ENCODE measurements at regions not wholly inside any gene's neighbourhood (a gene's known extent, or its start where the extent isn't known, plus 50 kb on each side); places are given as distances from the start of the nearest gene placed in this dataset.

DNA sequence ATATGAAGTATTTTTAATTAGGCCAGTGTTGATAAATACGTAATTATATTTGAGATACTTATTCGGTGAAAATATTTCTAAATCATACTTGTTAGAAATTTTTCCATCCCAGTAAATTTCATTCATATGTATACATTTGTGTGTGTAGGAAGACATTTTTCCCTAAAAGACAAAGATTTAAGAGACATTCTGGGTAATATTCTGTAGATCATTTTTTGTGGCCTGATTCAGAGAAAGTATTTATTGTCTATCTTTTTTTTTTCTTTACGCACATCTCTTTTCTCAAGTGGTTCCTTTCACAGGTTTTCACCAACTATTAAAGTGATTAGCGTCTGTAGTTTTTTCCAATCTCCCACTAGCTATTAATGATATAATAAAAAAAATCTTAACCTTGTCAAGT lies 224.1 kb downstream of the MEF2C start:
- H3K4me3 ChIP-seq (ENCODE audit: low read depth, low read length, poor library complexity, severe bottlenecking), result no peak overlapping the region
- H3K27me3 ChIP-seq (ENCODE audit: insufficient read depth, low read length), result no peaks in the 10 kb centered on the region
- peaks cover 26% of the 10 kb centered on the region for H3K4me1 ChIP-seq (ENCODE audit: insufficient read depth, low read length, severe bottlenecking)
- H3K79me2 ChIP-seq (ENCODE audit: insufficient read depth, low read length), result no peaks in the 10 kb centered on the region
- H3K27ac ChIP-seq (ENCODE audit: low read depth, low read length, poor library complexity, severe bottlenecking), result no peak overlapping the region
- no peak overlapping the region for H2AFZ ChIP-seq (ENCODE audit: low read length)
- no peaks in the 10 kb centered on the region for H3K9me3 ChIP-seq (ENCODE audit: low read length)
- no peaks in the 10 kb centered on the region for H4K20me1 ChIP-seq (ENCODE audit: insufficient read depth, low read length)
- H3K9me2 ChIP-seq (ENCODE audit: low read depth, low read length), result no peaks in the 10 kb centered on the region
- no peak overlapping the region for H3K4me2 ChIP-seq (ENCODE audit: low read length)
- TF ChIP-seq EZH2 (IDR thresholded peaks at IDR 0.05; ENCODE audit: borderline replicate concordance, low read length) (no peak), CTCF (IDR thresholded peaks at IDR 0.05; ENCODE audit: low read length) (no peak)
- H3K36me3 ChIP-seq (ENCODE audit: insufficient read depth, low read length), result no peaks in the 10 kb centered on the region
- H3K9ac ChIP-seq (ENCODE audit: low read length), result no peak overlapping the region
- H3F3A ChIP-seq (ENCODE audit: insufficient read depth, low read length), result 0 out of 2 replicates have a peak, but pooled peaks cover 4% of the 10 kb centered on the region

- no peaks in the 10 kb centered on the region for H3K36me3 ChIP-seq (ENCODE audit: insufficient read depth, low read length)
- no peak overlapping the region for H2AFZ ChIP-seq (ENCODE audit: low read length)
- no peaks in the 10 kb centered on the region; the same call in 1 of the 2 replicates for H3K27me3 ChIP-seq (ENCODE audit: insufficient read depth, low read length)
- no peak overlapping the region for H3K4me2 ChIP-seq (ENCODE audit: low read length)
- no peaks in the 10 kb centered on the region for H3F3A ChIP-seq (ENCODE audit: insufficient read depth, low read length)
- H3K9me2 ChIP-seq (ENCODE audit: low read depth, low read length), result no peaks in the 10 kb centered on the region
- H3K9ac ChIP-seq (ENCODE audit: low read length), result no peak overlapping the region
- H4K20me1 ChIP-seq (ENCODE audit: insufficient read depth, low read length), result no peaks in the 10 kb centered on the region
- H3K27ac ChIP-seq (ENCODE audit: low read depth, low read length, poor library complexity, severe bottlenecking), result no peak overlapping the region
- H3K4me3 ChIP-seq (ENCODE audit: low read depth, low read length, poor library complexity, severe bottlenecking), result no peak overlapping the region
- no peak for TF ChIP-seq EZH2 (IDR thresholded peaks at IDR 0.05; ENCODE audit: borderline replicate concordance, low read length)
- no peak for TF ChIP-seq CTCF (IDR thresholded peaks at IDR 0.05; ENCODE audit: low read length)
- peaks cover 26% of the 10 kb centered on the region for H3K4me1 ChIP-seq (ENCODE audit: insufficient read depth, low read length, severe bottlenecking)
- H3K9me3 ChIP-seq (ENCODE audit: low read length), result no peaks in the 10 kb centered on the region
- no peaks in the 10 kb centered on the region for H3K79me2 ChIP-seq (ENCODE audit: insufficient read depth, low read length)
These were observed 224.8 kb downstream of the MEF2C start for GRCh38 chr5:88657906-88658775.

GRCh38 chr5:88657136-88657535 lies 225.8 kb downstream of the MEF2C start:
- no peaks in the 10 kb centered on the region for H3K36me3 ChIP-seq (ENCODE audit: insufficient read depth, low read length)
- H4K20me1 ChIP-seq (ENCODE audit: insufficient read depth, low read length), result no peaks in the 10 kb centered on the region
- no peak overlapping the region for H3K27ac ChIP-seq (ENCODE audit: low read depth, low read length, poor library complexity, severe bottlenecking)
- peaks cover 26% of the 10 kb centered on the region for H3K4me1 ChIP-seq (ENCODE audit: insufficient read depth, low read length, severe bottlenecking)
- H3K9ac ChIP-seq (ENCODE audit: low read length), result no peak overlapping the region
- no peak for TF ChIP-seq CTCF (IDR thresholded peaks at IDR 0.05; ENCODE audit: low read length)
- TF ChIP-seq EZH2 (IDR thresholded peaks at IDR 0.05; ENCODE audit: borderline replicate concordance, low read length), result no peak
- H3K4me2 ChIP-seq (ENCODE audit: low read length), result no peak overlapping the region
- no peaks in the 10 kb centered on the region for H3K9me3 ChIP-seq (ENCODE audit: low read length)
- H3K27me3 ChIP-seq (ENCODE audit: insufficient read depth, low read length), result no peaks in the 10 kb centered on the region; the same call in none of the 2 replicates
- no peaks in the 10 kb centered on the region for H3K9me2 ChIP-seq (ENCODE audit: low read depth, low read length)
- no peak overlapping the region for H3K4me3 ChIP-seq (ENCODE audit: low read depth, low read length, poor library complexity, severe bottlenecking)
- no peaks in the 10 kb centered on the region for H3F3A ChIP-seq (ENCODE audit: insufficient read depth, low read length)
- H3K79me2 ChIP-seq (ENCODE audit: insufficient read depth, low read length), result no peaks in the 10 kb centered on the region
- H2AFZ ChIP-seq (ENCODE audit: low read length), result no peak overlapping the region

Data from OCI-LY1 (cell line).